Mononuclear cell (primary cell): ENCODE measurements at regions not wholly inside any gene's neighbourhood (a gene's known extent, or its start where the extent isn't known, plus 50 kb on each side); places are given as distances from the start of the nearest gene placed in this dataset.

Experiments used
- H3K27me3 ChIP-seq: 2 replicates; pipeline ENCODE4 v1.6.0; 2011; ENCODE audit warnings: low read length, control low read depth; ENCODE audit not compliant: insufficient read depth
- H3K4me1 ChIP-seq: 2 replicates; pipeline ENCODE4 v1.5.1; 2011; ENCODE audit warnings: mild to moderate bottlenecking, low read length, control low read depth; ENCODE audit not compliant: insufficient read depth
- H3K4me3 ChIP-seq: 2 replicates; pipeline ENCODE4 v1.5.1; 2011; ENCODE audit warnings: mild to moderate bottlenecking, low read length, moderate library complexity
- H3K9me3 ChIP-seq: 2 replicates; pipeline ENCODE4 v1.5.1; 2011; ENCODE audit warnings: low read depth, mild to moderate bottlenecking, control low read depth, low read length

DNA sequence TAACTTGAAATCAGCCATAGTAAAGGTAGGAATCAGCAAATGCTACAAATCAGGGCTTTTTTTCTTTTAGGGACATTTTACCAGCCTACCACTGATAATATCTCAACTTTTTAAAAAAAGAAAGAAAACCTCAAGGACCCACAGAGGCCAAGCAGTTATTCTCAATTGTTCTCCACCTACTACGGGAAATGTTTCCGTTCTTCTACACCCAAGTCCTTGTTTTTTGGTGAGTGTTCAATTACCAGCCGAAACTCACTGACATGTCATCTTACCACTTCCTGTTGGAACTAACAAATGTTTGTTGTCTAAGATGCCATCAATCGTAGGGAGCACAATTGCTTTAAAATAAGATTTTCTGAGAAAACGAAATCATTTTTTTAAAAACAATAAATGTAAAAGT lies 50.2 kb upstream of the CDK1 start:
- Histone ChIP-seq H3K4me3 (no peak overlapping the region), H3K27me3 (peaks cover 11% of the 10 kb centered on the region), H3K9me3 (no peaks in the 10 kb centered on the region), H3K4me1 (peaks cover 11% of the 10 kb centered on the region)

GRCh38 chr10:60726257-60726656 lies 52.0 kb upstream of the CDK1 start:
- no peaks in the 10 kb centered on the region for H3K9me3 ChIP-seq
- H3K4me1 ChIP-seq = no peaks in the 10 kb centered on the region
- no peak overlapping the region for H3K4me3 ChIP-seq
- H3K27me3 ChIP-seq = no peaks in the 10 kb centered on the region

DNA sequence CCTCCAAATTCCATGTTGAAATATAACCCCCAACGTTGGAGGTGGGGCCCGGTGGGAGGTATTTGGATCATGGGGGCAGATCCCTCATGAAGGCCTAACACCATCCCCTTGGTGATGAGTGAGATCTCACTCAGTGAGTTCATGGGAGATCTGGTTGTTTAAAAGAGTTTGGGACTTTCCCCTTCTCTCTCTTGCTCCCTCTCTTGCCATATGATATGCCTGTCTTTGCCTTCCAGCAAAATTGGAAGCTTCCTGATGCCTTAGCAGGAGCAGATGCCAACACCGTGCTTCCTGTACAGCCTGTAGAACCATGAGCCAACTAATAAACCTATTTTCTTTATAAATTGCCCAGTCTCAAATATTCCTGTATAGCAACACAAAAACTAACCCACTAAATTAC lies 55.7 kb upstream of the CDK1 start:
- H3K4me1 ChIP-seq = no peaks in the 10 kb centered on the region
- H3K27me3 ChIP-seq = no peaks in the 10 kb centered on the region
- no peaks in the 10 kb centered on the region for H3K9me3 ChIP-seq
- no peak overlapping the region for H3K4me3 ChIP-seq

DNA sequence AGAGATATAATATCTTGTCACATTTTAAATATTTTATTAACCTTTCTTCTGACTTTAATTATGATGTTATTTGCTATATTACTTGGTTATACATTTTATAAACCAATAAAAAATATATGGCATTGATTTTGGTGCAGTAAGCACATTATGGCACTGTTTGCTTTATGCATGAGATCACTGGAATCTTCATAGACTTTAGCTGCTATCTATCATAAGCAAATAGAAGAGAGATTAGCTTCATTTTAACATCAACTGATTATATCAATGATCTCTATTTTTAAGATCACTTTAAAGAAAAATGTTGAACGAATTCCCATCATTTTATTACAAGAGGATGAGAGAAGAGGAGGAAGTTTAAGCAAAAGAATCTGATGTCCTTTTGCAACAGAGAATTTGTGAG lies 58.6 kb upstream of the CDK1 start:
- Histone ChIP-seq H3K27me3 (no peaks in the 10 kb centered on the region), H3K4me3 (no peak overlapping the region), H3K4me1 (no peaks in the 10 kb centered on the region), H3K9me3 (no peaks in the 10 kb centered on the region)

DNA sequence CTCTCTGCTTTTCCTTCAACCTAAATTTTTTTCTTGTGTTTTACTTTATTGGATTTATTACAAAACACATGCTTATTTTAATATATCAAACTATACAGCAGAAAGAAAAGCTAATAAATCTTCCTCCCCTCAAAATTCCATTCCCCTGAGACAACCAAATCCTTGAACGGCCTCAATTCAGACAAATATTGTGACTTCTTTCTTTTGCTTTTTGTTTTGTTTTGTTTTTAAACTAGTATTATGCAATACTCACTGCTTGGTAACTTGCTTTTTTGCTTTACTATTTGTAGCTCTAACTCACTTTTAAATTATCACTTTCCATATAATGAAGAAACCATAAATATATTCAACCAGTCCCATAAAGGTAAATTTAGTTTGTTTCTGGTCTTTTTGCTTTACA lies 59.4 kb upstream of the CDK1 start:
- Histone ChIP-seq H3K9me3 (no peaks in the 10 kb centered on the region), H3K4me1 (no peaks in the 10 kb centered on the region), H3K27me3 (no peaks in the 10 kb centered on the region), H3K4me3 (no peak overlapping the region)

DNA sequence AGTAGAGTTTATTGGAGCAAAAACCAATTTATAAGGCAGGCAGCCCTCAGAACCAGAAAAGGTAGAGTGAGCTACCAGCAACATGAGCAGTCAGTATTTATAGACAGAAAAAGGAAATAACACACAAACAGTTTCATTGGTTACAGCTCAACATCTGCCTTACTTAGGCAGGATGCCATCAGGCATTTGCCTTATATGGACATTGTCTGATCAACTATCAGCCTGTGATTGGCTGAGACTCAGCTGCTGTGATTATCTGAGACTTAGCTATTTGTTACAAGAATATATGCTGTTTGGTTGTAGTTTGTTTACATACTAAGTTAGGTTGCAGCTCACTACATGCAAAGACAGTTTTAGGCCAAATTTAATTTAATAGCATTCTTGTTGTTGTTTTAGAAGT lies 60.4 kb upstream of the CDK1 start:
- Histone ChIP-seq H3K27me3 (no peaks in the 10 kb centered on the region), H3K9me3 (no peaks in the 10 kb centered on the region), H3K4me3 (no peak overlapping the region), H3K4me1 (no peaks in the 10 kb centered on the region)

DNA sequence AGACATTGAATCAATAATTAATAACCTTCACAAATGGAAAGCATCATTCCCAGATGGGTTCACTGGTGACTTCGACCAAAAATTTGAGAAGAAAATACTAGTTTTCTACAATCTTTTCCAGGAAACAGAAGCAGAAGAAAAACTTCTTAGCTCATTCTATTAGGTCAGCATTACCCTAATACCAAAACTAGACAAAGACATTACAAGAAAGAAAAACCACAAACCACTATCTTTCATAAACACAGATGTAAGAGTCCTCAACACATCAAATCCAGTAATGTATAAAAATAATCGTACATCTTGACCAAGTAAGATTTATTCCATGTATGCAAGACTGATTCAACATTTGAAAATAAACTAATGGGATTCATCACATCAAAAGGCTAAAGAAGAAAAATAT lies 64.0 kb upstream of the CDK1 start:
- no peaks in the 10 kb centered on the region for H3K4me1 ChIP-seq
- no peaks in the 10 kb centered on the region for H3K27me3 ChIP-seq
- H3K9me3 ChIP-seq = no peaks in the 10 kb centered on the region

DNA sequence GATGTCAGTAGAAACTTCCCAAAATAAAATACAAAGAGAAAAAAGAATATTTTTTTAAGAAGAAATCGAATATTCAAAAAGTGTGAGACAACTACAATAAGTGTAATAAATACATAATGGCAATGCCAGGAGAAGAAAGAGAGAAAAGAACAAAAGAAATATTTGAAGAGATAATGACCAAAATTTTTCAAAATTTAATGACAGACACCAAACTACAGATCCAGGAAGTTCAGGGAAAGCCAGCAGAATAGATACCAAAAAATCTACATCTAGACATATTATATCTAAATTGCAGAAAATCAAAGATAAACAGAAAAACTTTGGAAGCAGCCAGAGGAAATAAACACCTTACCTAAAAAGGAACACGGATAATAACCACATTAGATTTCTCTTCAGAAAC lies 66.8 kb upstream of the CDK1 start:
- no peaks in the 10 kb centered on the region for H3K9me3 ChIP-seq
- H3K4me1 ChIP-seq = no peaks in the 10 kb centered on the region
- no peak overlapping the region for H3K4me3 ChIP-seq
- H3K27me3 ChIP-seq = no peaks in the 10 kb centered on the region

More for the DNA sequence above, 64.0 kb upstream of the CDK1 start:
- H3K4me3 ChIP-seq = no peak overlapping the region

GRCh38 chr10:60710041-60710440 lies 68.2 kb upstream of the CDK1 start:
- Histone ChIP-seq H3K9me3 (no peaks in the 10 kb centered on the region), H3K4me3 (no peak overlapping the region), H3K4me1 (no peaks in the 10 kb centered on the region), H3K27me3 (no peaks in the 10 kb centered on the region)

DNA sequence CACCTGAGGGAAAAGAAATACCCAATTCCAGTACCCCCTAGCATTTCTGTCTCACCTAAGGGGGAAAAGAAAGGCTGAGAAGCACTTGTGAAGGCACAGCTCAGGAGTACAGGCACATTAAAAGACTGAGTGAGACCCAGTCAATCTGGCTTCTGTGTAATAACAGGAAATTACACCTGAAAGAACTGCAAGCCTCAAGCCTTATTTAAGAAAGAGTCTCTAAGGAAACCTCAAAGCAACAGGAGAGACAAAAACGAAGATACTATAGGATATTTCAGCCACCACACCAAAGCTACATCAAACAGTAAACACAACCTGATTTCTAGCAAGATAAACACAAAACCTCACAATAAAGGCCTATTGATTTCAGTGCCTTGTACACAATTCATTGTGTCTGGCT lies 69.6 kb upstream of the CDK1 start:
- Histone ChIP-seq H3K27me3 (no peaks in the 10 kb centered on the region), H3K9me3 (no peaks in the 10 kb centered on the region), H3K4me1 (no peaks in the 10 kb centered on the region), H3K4me3 (no peak overlapping the region)

GRCh38 chr10:60707841-60708240 lies 70.4 kb upstream of the CDK1 start:
- H3K4me1 ChIP-seq = no peaks in the 10 kb centered on the region
- H3K4me3 ChIP-seq = no peak overlapping the region
- H3K9me3 ChIP-seq = no peaks in the 10 kb centered on the region
- no peaks in the 10 kb centered on the region for H3K27me3 ChIP-seq

- Histone ChIP-seq H3K4me1 (no peaks in the 10 kb centered on the region), H3K27me3 (no peaks in the 10 kb centered on the region), H3K9me3 (no peaks in the 10 kb centered on the region), H3K4me3 (no peak overlapping the region)
Observed at GRCh38 chr10:60706146-60706545, 72.1 kb upstream of the CDK1 start.

GRCh38 chr10:60705376-60705775 lies 72.9 kb upstream of the CDK1 start:
- no peaks in the 10 kb centered on the region for H3K9me3 ChIP-seq
- no peaks in the 10 kb centered on the region for H3K27me3 ChIP-seq
- no peaks in the 10 kb centered on the region for H3K4me1 ChIP-seq
- no peak overlapping the region for H3K4me3 ChIP-seq

DNA sequence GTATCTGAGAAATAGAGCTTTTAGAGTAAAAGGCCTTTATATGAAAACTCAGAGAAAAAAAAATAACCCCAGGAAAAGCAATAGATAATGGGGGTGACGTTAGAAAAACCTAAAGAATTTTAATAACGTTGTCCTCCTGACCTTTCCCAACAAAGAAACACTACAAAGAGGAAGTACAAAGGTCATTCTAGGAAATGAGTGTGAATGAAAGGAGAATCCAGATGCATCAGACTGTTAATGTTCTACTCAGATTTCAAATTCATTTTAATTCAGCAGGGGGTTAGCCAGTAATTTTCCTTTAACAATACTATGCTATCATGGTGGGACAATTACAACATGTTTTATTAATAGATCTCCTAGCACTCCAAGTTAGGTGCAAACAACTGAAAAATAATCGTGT lies 73.8 kb upstream of the CDK1 start:
- H3K4me1 ChIP-seq = no peaks in the 10 kb centered on the region
- no peaks in the 10 kb centered on the region for H3K9me3 ChIP-seq
- no peaks in the 10 kb centered on the region for H3K27me3 ChIP-seq
- H3K4me3 ChIP-seq = no peak overlapping the region

GRCh38 chr10:60703266-60704041 lies 74.8 kb upstream of the CDK1 start:
- H3K4me3 ChIP-seq = no peak overlapping the region

GRCh38 chr10:60687679-60688078 lies 90.6 kb upstream of the CDK1 start:
- Histone ChIP-seq H3K9me3 (no peaks in the 10 kb centered on the region), H3K4me1 (no peaks in the 10 kb centered on the region), H3K27me3 (no peaks in the 10 kb centered on the region), H3K4me3 (no peak overlapping the region)

More at GRCh38 chr10:60703266-60704041, 74.8 kb upstream of the CDK1 start:
- Histone ChIP-seq H3K27me3 (no peaks in the 10 kb centered on the region), H3K9me3 (no peaks in the 10 kb centered on the region), H3K4me1 (no peaks in the 10 kb centered on the region)
